NCI-H82 (cell line): ENCODE measurements at regions not wholly inside any gene's neighbourhood (a gene's known extent, or its start where the extent isn't known, plus 50 kb on each side); places are given as distances from the start of the nearest gene placed in this dataset.
"Not testable (repeated sequence)": the region's sequence is repeated elsewhere in the genome, so short reads cannot be mapped to it uniquely, and the experiment has no call there.

Source experiments
- DNase-seq: peaks from one replicate; lab custom pipeline; 2025; lab: John Stamatoyannopoulos, UW

DNA sequence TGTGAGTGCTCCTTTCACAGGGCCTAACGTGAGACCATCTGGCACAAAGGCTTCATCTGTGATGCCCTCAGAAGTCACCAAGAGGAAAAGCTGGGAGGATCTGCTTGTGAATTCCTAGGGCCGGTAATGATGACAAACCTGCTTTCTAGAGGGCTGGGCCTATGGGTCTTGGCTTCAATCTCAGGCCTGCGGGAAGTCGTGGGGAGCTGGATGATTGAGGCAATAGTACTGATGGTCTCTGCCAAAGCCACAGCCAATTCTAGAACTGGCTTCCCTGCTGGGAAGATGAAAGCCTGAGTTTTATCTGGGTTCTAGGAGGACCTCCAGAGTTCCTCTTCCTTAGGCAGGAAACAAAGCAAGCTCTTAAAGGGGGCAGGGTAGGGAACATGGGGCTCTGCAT is 102.7 kb downstream of the TMEM215 start:
- no peak for DNase-seq

DNA sequence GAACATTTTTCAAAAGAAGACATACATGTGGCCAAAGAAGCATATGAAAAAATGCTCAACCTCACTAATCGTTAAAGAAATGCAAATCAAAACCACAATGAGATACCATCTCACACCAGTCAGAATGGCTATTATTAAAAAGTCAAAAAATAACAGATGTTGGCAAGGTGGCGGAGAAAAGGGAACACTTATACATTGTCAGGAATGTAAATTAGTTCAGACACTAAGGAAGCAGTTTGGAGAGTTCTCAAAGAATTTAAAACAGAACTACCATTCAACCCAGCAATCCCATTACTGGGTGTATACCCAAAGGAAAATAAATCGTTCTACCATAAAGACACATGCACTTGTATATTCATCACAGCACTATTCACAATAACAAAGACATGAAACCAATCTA is 106.9 kb downstream of the APTX start:
- DNase-seq: not testable (repeated sequence)

DNA sequence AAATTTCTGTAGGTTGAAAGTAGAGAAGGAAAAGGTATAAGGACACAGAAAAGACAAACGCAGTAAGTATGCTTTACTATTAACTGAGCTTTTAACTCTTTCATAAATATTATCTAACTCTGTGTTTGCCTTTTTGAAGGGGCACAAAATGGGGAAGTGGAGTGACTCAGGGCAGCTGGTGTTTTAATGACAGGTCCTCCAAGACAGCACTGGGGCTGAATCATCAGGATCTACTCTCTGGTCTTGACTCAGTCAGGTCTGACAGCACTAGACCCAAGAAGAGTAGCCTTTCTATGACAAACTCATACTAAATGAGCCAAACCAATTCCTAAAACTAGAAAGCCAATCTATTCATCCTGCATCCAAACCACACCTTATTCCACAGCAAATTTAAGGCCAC is 102.2 kb downstream of the APTX start:
- no peak for DNase-seq

DNA sequence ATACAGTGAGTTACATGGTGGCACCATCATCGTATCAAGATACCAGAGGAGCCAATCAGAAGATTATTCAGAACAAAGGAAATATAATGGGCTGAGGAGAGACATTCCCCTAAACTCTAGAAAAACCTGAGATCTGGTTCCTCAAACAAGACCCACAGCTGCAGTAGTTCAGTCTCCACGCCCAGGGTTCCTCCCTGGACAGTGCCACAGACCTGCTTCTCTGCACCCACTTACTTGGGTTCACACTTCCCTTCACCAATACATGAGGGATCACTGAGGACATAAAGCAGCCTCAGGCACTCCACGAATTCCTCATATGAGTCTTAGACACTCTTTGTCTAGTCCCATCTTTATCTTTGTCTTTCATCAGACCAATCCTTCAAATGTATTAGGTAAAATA is 101.7 kb downstream of the APTX start:
- DNase-seq: no peak

DNA sequence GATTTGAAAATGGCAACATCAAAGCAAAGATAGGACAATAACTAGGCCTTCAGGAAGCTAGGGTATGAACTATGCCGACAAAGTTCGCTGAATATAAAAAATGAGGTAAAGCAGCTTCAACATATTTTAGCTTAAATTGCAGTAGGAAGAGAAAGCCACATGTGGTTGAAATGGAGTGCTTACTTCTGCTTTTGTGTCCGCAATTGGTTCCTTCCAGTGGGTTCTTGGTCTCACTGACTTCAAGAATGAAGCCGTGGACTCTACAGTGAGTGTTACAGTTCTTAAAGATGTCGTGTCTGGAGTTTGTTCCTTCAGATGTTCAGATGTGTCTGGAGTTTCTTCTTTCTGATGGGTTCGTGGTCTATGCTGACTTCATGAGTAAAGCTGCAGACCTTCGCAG is 95.2 kb downstream of the APTX start:
- no peak for DNase-seq

DNA sequence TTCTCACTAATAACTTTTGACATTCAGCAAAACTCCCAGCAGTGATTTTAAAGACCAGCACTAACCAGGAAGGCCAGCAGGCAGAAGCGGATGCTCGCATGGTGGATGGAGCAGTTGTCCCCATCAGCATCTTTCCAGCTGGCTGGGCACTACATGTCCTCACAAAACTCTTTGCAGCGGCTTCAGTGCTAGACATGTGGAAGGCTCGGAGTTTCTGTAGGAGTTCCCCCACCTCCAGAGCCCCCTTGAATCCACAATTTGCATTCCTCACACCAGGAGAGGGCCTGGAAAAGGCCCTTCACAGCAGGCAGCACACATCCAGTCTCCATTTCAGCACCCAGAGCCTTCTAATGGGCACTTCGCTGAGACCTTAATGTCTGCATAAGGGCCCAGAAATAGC is 85.6 kb downstream of the APTX start:
- no peak for DNase-seq

DNA sequence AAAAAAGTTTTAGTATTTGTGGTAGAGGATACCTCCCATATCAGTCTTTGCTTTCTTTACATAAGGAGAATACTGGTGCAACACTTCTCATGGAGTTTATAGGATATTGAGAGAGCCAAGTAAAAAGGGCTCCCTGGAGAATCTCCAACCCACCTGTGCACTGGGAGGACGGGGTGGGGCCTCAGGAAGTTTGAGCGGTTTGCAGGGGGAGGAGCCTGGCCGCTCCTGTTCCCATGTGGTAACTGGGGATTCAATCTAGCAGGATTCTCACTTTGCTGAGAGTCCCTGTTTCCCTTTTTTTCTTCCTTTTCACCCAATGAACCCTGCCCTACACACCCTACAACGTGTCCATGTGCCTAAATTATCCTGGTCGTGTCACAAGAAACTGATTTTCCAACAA is 82.8 kb downstream of the APTX start:
- no peak for DNase-seq
